ENCODE measurements at regions not wholly inside any gene's neighbourhood (a gene's known extent, or its start where the extent isn't known, plus 50 kb on each side); places are given as distances from the start of the nearest gene placed in this dataset.
A peak's percentile ranks its signal among the peaks of the same experiment; 100 is the strongest.

DNA sequence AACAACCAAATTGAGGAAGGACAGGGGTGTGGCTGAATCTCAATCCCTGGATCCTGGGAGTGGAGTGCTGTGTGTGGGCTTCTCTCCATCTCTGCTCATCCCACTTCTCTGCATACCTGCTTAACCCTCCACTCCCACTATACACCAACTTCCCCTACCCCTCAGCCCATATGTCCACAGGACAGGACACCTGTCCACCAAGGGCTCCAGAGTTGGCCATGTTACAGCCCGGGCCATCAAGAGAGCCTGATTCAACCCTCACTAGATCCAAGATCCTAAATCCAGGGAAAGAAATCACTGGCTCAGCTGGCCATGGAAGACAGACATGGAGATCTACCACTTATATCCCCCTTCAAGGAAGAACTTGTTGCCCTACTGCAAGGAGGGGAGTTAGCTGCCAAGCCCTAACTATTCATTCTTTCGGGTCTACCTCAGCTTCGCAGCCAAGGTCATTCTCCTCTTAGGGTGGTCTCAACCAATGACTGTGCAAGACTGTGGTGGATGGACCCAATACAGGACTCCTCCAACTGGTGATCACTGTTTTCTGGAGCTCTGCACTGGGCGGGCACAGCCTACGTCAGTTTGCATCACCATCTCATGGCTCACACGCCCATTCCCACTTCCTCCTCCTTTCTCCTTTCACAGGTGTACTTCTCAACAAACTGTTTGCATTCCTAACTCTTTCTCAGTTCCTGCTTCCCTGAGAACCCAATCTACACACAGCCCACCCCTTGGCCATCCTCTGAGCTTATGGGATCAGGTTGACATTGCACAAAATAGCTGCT lies 53.7 kb upstream of the ZBTB43 start:
- no peak for DNase-seq (ENCODE audit: low spot score)

DNA sequence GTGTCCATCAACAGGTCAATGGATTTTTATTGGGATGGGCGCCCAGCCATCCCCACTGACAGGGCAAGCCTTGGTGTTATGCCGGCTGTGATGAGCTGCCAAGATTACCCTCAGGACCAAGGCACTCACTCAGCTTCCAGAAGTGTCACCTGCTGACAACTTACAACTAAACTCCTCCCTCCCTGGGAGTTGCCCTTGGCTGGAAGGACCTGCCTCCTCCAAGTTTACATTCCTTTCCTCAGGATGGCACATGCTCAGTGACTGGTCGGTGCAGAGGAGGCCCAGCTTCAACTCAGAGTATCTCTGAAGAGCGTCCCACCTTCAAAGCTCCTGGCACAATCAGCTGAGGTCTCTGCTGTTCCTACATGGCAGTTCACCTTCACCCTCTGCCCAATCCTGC lies 52.5 kb upstream of the ZBTB43 start:
- peak; percentile 14 for DNase-seq (ENCODE audit: low spot score)

DNA sequence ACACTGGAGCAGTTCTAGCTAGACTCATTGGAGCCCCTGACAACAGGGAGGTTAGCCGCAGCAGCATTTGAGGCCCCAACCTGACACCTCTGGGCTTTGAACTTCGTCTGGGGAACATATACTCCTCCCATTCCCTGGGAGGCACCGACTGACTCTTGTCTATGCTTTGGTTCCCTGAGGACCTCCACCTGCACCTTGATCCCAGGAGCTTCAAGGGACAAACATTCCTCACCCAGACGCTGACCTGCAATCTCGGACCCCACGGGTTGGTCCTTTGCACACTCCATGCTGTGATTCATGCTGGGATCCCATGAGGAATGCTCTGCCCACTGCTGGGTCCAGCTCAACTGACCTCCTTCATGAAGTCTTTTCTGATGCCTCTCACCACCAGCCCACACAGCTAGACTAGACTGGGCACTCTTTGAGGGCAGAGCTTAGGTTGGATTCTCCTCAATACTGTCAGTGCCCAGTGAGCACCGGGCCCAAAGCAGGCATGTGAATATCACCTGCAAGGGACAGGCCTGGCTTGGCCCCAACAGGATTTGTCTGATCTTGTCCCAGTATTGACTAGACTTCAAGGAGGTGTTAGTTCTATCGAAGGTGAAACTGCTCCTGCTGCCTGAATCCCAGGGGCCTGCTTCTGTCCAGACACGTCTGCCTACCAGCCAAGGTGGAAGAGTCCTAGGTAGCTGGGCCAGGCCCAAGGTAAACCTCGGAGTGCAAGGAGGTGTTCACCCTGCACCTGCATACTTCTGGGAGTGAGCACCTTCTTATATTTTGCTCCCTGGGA lies 51.8 kb upstream of the ZBTB43 start:
- DNase-seq (ENCODE audit: low spot score), result no peak

DNA sequence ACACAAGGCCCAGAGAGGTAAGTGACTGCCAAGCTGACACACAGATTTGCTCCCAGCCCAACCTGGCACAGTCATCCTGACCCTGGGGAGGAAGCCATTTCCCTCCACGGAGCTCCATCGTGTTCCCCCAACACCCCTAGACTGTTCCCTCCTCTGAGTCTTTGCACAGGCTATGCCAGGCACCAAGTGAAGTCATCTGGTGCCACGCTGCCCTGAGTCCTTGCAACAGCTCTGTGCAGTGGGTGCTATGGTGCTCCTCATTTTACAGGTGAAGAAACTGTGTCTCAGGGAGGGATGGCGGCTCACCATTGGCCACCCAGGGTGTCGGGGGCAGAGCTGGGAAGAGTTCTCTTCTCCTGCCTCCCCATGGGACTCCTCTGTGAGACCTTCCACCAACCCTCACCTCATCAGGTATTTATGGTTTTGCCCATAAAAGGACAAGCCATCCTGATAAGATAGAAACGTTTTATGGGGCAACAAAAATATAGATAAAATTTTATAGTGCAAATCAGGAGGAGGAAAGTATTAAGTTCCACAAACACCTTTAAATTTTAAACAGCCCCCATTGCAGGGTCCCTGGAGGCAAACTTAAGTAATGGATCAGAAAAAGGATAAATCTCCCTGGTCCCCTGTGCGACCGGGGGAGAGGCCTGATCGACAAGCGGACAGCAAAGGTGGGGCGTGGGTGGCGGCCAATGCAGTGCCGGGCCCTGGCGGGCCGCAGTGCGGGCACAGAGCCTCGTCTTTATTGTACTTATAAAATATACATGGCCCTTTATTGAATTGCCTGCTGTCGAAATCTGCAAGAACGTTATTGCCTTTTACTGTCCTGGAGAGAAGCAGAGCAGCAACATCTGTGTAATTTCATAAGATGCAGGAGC lies 50.2 kb upstream of the ZBTB43 start:
- DNase-seq (ENCODE audit: low spot score), result no peak

Measured in A172 (cell line).